ENCODE measurements at regions not wholly inside any gene's neighbourhood (a gene's known extent, or its start where the extent isn't known, plus 50 kb on each side); places are given as distances from the start of the nearest gene placed in this dataset.

DNA sequence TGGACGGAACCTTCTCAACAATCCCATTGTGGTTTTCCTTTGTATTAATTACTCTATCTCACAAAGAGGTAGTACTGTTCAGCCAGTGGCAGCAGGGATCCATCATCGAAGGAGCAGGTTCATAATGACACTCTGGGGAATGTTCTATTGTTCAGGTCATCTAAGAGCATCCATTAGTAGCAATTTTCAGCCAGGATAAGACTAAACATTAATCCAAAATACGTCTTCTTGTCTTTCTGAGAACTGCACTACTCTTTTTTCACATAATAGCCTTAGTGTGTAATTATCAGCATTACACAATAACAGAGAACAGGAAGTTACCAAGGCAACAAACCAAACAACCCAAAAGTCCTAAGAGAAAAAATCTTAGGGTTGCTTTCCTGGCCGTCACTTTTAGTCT is 259.5 kb upstream of the VWC2 start:
- no peaks in the 10 kb centered on the region for H3K9me3 ChIP-seq
- no peak for DNase-seq (ENCODE audit: low spot score in 2 of 2)

GRCh38 chr7:49520951-49521350 is 252.5 kb upstream of the VWC2 start:
- Histone ChIP-seq H3K36me3 (replicated peaks) (no peaks in the 10 kb centered on the region), H3K4me1 (no peaks in the 10 kb centered on the region), H3K4me3 (no peak overlapping the region), H3K9me3 (no peaks in the 10 kb centered on the region), H3K27me3 (ENCODE audit: low read depth) (no peaks in the 10 kb centered on the region)
- no peak for DNase-seq (ENCODE audit: low spot score in 2 of 2)
- in situ Hi-C loops (cut with MboI; ENCODE audit: low sequenced_read_pairs), result no loop called here

More for the DNA sequence above, 259.5 kb upstream of the VWC2 start:
- Histone ChIP-seq H3K27me3 (ENCODE audit: low read depth) (no peaks in the 10 kb centered on the region), H3K4me3 (no peak overlapping the region), H3K36me3 (replicated peaks) (no peaks in the 10 kb centered on the region), H3K4me1 (no peaks in the 10 kb centered on the region)
- in situ Hi-C loops (cut with MboI; ENCODE audit: low sequenced_read_pairs), result no loop called here

GRCh38 chr7:49522111-49522510 is 251.3 kb upstream of the VWC2 start:
- Histone ChIP-seq H3K36me3 (replicated peaks) (no peaks in the 10 kb centered on the region), H3K9me3 (no peaks in the 10 kb centered on the region), H3K4me3 (no peak overlapping the region), H3K4me1 (no peaks in the 10 kb centered on the region), H3K27me3 (ENCODE audit: low read depth) (no peaks in the 10 kb centered on the region)
- in situ Hi-C loops (cut with MboI; ENCODE audit: low sequenced_read_pairs), result no loop called here
- DNase-seq (ENCODE audit: low spot score in 2 of 2), result no peak

GRCh38 chr7:49523870-49524269 is 249.6 kb upstream of the VWC2 start:
- Histone ChIP-seq H3K4me1 (no peaks in the 10 kb centered on the region), H3K9me3 (no peaks in the 10 kb centered on the region), H3K36me3 (replicated peaks) (no peaks in the 10 kb centered on the region), H3K27me3 (ENCODE audit: low read depth) (no peaks in the 10 kb centered on the region), H3K4me3 (no peak overlapping the region)
- DNase-seq (ENCODE audit: low spot score in 2 of 2), result no peak
- in situ Hi-C loops (cut with MboI; ENCODE audit: low sequenced_read_pairs), result no loop called here

- Histone ChIP-seq H3K4me1 (no peaks in the 10 kb centered on the region), H3K27me3 (ENCODE audit: low read depth) (no peaks in the 10 kb centered on the region)
- in situ Hi-C loops (cut with MboI; ENCODE audit: low sequenced_read_pairs), result no loop called here
Measured at GRCh38 chr7:49527182-49527581, 246.3 kb upstream of the VWC2 start.

DNA sequence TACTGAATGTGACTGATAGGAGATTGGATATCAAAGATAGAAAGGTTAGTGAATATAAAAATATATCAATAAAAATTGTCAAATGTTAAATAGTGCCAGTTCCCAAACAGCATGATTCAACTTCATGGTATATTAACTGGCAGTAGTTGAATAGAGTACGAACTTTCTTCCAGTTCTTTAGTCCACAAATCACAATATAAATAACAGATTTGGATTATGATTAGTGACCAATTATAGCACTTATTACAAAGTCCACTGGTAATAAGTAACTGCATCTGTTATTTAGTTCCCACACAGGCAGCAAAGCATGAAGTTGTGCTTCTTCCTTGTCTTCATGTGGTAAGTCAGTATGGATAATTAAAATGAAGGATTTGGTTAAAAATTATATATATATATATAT is 243.0 kb upstream of the VWC2 start:
- no peaks in the 10 kb centered on the region for H3K9me3 ChIP-seq
- in situ Hi-C loops (cut with MboI; ENCODE audit: low sequenced_read_pairs), result no loop called here

More at GRCh38 chr7:49527182-49527581, 246.3 kb upstream of the VWC2 start:
- H3K4me3 ChIP-seq, result no peak overlapping the region
- H3K36me3 ChIP-seq (replicated peaks), result no peaks in the 10 kb centered on the region
- no peak for DNase-seq (ENCODE audit: low spot score in 2 of 2)
- H3K9me3 ChIP-seq, result no peaks in the 10 kb centered on the region

DNA sequence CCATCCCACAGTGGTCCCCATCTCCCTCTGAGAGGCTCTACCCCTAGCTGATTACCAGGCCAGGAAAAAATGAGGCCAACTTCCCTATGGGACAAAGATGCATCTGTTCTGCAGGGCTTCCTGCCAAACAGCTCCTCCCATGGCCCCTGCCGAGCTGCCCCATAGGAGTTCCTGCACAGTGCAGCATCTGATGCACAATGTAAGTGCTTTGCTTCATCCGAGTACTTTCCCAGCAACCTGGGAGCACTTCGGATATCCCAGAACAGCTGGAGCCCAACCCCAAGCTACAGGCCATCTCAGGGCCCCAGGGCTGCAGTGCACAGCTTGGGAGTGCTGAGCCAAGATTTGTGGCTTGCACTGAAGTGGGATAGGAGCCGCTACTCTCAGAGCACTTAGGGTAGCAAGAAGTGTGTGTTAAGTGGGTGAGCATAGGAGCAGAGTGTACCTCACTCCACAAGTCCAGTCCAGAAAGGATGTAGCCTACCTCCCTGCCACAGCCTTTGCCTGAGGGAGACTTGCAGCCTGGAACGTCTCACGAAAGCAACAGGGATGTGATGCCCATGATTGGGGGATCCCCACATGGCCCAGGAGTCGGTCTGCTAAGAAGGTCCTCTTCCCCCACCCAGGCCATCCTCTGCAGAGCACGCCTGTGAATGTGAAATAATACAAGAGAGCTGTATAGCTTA is 209.6 kb upstream of the VWC2 start:
- no peaks in the 10 kb centered on the region for H3K27me3 ChIP-seq (ENCODE audit: low read depth)
- H3K4me3 ChIP-seq, result no peak overlapping the region
- in situ Hi-C loops (cut with MboI; ENCODE audit: low sequenced_read_pairs), result no loop called here
- H3K9me3 ChIP-seq, result no peaks in the 10 kb centered on the region
- no peaks in the 10 kb centered on the region for H3K4me1 ChIP-seq
- no peak for DNase-seq (ENCODE audit: low spot score in 2 of 2)
- H3K36me3 ChIP-seq (replicated peaks), result no peaks in the 10 kb centered on the region

More for the DNA sequence above, 243.0 kb upstream of the VWC2 start:
- no peak overlapping the region for H3K4me3 ChIP-seq
- DNase-seq (ENCODE audit: low spot score in 2 of 2), result no peak
- no peaks in the 10 kb centered on the region for H3K36me3 ChIP-seq (replicated peaks)
- no peaks in the 10 kb centered on the region for H3K27me3 ChIP-seq (ENCODE audit: low read depth)
- no peaks in the 10 kb centered on the region for H3K4me1 ChIP-seq

DNA sequence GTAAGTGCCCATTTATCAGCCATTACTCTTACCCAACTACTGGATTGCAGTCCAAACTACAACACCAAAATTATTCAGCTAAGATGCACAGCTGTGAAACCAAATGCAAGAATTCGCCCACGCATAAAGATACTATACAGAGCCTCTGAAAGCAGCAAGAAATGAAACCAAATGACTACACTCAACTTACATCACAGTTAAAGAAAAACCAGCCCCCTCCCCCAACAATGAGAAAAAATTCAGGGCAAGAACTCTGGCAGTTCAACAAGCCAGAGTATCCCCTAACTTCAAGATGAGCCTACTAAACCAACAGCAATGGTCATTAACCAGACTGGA is 209.1 kb upstream of the VWC2 start:
- no peak for DNase-seq (ENCODE audit: low spot score in 2 of 2)
- Histone ChIP-seq H3K27me3 (ENCODE audit: low read depth) (no peaks in the 10 kb centered on the region), H3K9me3 (no peaks in the 10 kb centered on the region), H3K4me3 (no peak overlapping the region), H3K36me3 (replicated peaks) (no peaks in the 10 kb centered on the region), H3K4me1 (no peaks in the 10 kb centered on the region)
- in situ Hi-C loops (cut with MboI; ENCODE audit: low sequenced_read_pairs), result no loop called here

- no peaks in the 10 kb centered on the region for H3K36me3 ChIP-seq (replicated peaks)
- no peaks in the 10 kb centered on the region for H3K9me3 ChIP-seq
- no peaks in the 10 kb centered on the region for H3K27me3 ChIP-seq (ENCODE audit: low read depth)
- in situ Hi-C loops (cut with MboI; ENCODE audit: low sequenced_read_pairs), result no loop called here
- no peak for DNase-seq (ENCODE audit: low spot score in 2 of 2)
- no peaks in the 10 kb centered on the region for H3K4me1 ChIP-seq
- H3K4me3 ChIP-seq, result no peak overlapping the region
Measured at GRCh38 chr7:49577576-49577975, 195.9 kb upstream of the VWC2 start.

- H3K4me3 ChIP-seq, result no peak overlapping the region
- no peaks in the 10 kb centered on the region for H3K4me1 ChIP-seq
- in situ Hi-C loops (cut with MboI; ENCODE audit: low sequenced_read_pairs), result no loop called here
- no peak for DNase-seq (ENCODE audit: low spot score in 2 of 2)
- no peaks in the 10 kb centered on the region for H3K9me3 ChIP-seq
- H3K27me3 ChIP-seq (ENCODE audit: low read depth), result no peaks in the 10 kb centered on the region
- H3K36me3 ChIP-seq (replicated peaks), result no peaks in the 10 kb centered on the region
Measured at GRCh38 chr7:49579408-49579807, 194.0 kb upstream of the VWC2 start.

DNA sequence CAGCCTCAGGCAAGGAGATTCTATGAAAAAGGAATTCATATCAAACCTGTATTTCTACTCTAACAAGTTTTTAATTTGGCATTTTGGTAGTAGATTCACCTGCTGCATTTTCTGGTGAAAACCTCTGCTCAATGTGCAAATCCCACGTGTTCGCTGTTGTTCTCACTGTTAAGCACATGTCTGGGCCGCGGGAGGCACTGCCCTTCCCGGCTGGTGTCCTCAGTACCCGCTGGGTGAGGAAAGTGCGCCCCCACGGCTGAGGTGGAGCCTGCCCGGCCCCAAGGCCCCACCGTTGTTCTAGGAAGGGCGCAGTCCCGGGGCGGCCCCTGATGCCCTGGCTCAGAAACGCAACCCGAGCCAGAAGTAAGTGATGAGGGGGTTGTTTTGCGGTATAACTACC is 193.4 kb upstream of the VWC2 start:
- Histone ChIP-seq H3K9me3 (no peaks in the 10 kb centered on the region), H3K36me3 (replicated peaks) (no peaks in the 10 kb centered on the region), H3K4me3 (no peak overlapping the region), H3K4me1 (no peaks in the 10 kb centered on the region), H3K27me3 (ENCODE audit: low read depth) (no peaks in the 10 kb centered on the region)
- DNase-seq (ENCODE audit: low spot score in 2 of 2), result no peak
- in situ Hi-C loops (cut with MboI; ENCODE audit: low sequenced_read_pairs), result no loop called here

DNA sequence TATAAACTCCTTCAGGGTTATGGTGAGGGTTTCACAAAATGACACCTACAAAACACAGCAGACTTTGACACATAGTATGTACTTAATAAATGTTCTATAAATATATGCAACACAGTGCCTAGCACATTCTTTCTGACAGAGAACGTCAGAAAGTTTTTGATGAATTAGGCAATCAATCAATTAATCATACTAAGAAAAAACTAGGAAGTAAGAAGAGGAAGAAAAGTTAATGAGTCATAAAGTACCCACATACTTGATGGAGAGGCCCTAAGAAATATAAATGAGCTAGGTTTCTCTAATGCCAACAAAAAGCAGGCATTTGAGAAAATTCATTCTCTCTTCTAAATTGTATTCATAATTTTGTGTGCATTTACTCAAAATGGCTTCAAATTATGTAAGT is 192.7 kb upstream of the VWC2 start:
- Histone ChIP-seq H3K27me3 (ENCODE audit: low read depth) (no peaks in the 10 kb centered on the region), H3K4me1 (no peaks in the 10 kb centered on the region), H3K36me3 (replicated peaks) (no peaks in the 10 kb centered on the region), H3K4me3 (no peak overlapping the region), H3K9me3 (no peaks in the 10 kb centered on the region)
- no peak for DNase-seq (ENCODE audit: low spot score in 2 of 2)
- in situ Hi-C loops (cut with MboI; ENCODE audit: low sequenced_read_pairs), result no loop called here

GRCh38 chr7:49583440-49583839 is 190.0 kb upstream of the VWC2 start:
- in situ Hi-C loops (cut with MboI; ENCODE audit: low sequenced_read_pairs), result no loop called here
- no peak for DNase-seq (ENCODE audit: low spot score in 2 of 2)
- no peaks in the 10 kb centered on the region for H3K9me3 ChIP-seq
- H3K4me3 ChIP-seq, result no peak overlapping the region
- no peaks in the 10 kb centered on the region for H3K27me3 ChIP-seq (ENCODE audit: low read depth)
- H3K36me3 ChIP-seq (replicated peaks), result no peaks in the 10 kb centered on the region
- no peaks in the 10 kb centered on the region for H3K4me1 ChIP-seq

DNA sequence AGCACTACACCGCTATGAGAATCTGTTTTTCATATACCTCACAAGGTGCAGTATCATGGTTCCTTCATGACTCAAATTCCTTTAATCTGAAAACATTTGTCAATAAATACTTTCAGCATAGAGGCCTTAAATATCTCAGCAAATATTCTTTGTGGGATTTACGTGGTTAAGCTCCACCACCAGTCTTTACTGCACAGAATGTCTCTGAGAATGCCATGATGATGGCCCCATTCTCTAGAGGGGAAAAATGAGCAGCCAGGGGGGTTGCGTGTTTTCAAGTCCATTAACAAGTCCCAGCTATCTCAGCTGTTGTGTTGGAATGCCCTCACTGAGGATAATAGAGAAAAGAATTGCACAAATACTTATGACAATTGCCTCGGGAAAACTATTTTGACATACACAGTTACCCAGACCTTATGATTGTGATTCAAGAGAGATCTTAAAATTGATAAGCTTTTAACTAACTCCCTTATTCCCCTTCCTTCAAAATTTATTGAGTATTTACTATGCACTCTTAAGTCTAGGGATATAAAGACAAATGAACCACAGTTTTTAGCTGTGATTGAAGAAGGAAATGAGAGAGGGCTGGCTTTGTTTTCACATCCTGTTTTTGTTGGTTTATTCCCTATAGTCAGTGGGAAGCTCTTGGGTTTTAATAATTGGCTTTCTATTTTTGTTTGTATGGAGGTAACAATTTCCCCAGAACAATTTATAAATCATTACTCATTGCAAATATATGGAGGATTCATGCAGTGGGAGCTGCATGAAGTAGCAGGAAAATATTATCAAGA is 176.5 kb upstream of the VWC2 start:
- Histone ChIP-seq H3K4me3 (no peak overlapping the region), H3K27me3 (ENCODE audit: low read depth) (no peaks in the 10 kb centered on the region), H3K36me3 (replicated peaks) (no peaks in the 10 kb centered on the region), H3K4me1 (no peaks in the 10 kb centered on the region), H3K9me3 (no peaks in the 10 kb centered on the region)
- in situ Hi-C loops (cut with MboI; ENCODE audit: low sequenced_read_pairs), result no loop called here
- no peak for DNase-seq (ENCODE audit: low spot score in 2 of 2)
